Activated naive CD4-positive, alpha-beta T cell treated with anti-CD3 and anti-CD28 coated beads, Interleukin-2, amount 50 U/mL, for 72 hours (primary cell): ENCODE measurements at regions not wholly inside any gene's neighbourhood (a gene's known extent, or its start where the extent isn't known, plus 50 kb on each side); places are given as distances from the start of the nearest gene placed in this dataset.
A peak's percentile ranks its signal among the peaks of the same experiment; 100 is the strongest.
"Not testable (repeated sequence)": the region's sequence is repeated elsewhere in the genome, so short reads cannot be mapped to it uniquely, and the experiment has no call there.

ENCODE experiments used
- ATAC-seq, 2 donors: fragments of 150-1000 bp; cut with Tn5 transposase; 2 replicates each; pipeline ENCODE4 v1.10.0; 2021; ENCODE audit warnings: mild to moderate bottlenecking in 2 of 2, moderate library complexity in 2 of 2
- DNase-seq, 2 donors: peaks; one replicate each; pipeline ENCODE4 v3.0.0; 2021 to 2022; ENCODE audit warnings: low spot score in 2 of 2
- H3K27ac Mint-ChIP-seq, 2 donors: one replicate each; pipeline ENCODE4 v1.8.0; 2022; ENCODE audit warnings: mild to moderate bottlenecking in 2 of 2, mixed read lengths in 2 of 2
- H3K36me3 Mint-ChIP-seq, 2 donors: one replicate each; pipeline ENCODE4 v1.8.0; 2022; ENCODE audit warnings: mixed read lengths in 2 of 2
- H3K9me3 Mint-ChIP-seq, 2 donors: one replicate each; pipeline ENCODE4 v1.8.0; 2022; ENCODE audit warnings: mixed read lengths in 2 of 2

DNA sequence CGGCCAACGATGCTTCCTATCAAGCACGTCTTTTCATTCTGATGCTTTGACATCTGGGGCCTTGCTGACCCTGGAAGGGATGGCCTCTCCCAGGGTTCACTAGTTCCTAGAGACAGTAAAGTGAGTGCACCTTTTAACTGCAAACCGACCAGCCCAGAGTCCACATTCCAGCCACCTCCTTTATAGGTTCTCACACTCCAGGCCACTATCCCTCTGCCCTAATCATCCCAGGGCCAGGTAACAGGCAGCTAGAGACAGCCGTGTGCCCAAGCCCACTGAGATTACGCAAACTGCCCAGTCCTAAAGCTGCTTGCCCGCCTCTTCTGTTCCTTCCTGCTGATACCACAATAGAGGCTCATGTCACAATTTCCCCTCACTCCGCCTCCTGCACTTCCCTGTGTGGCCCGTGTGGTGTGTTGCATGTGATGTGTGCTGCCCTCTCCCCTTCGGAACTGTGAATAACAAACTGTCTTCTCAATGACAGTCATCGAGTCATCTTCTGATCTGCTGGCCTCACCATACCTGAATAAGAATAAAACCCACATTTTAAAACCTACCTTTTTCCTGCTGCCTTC, 123.7 kb upstream of the EXOC2 start:
- ATAC-seq: peak; percentile 92
- DNase-seq: peak; percentile 57 to 60
- Mint-ChIP-seq H3K36me3 (no peaks in the 10 kb centered on the region), H3K9me3 (no peaks in the 10 kb centered on the region), H3K27ac (peak overlapping the region; percentile 3 to 9)

DNA sequence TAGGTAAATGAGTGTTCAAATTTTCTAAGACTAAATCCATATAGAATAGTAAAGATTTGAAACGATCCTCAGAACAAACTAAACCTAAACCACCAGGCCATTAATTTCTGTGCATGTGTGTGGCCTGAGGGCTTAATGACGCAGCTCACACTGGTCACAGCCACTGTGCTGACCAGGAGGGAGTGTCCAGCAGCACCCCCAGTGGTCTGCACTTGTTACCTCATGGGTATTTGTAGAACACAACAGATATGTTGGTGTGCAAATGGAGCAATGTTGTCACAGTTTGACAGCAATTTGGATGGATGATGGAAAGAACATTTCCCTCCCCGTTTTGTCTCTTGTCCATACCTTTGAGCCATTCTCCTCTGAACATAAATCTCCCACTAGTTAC, 122.4 kb upstream of the EXOC2 start:
- no peak for ATAC-seq
- Mint-ChIP-seq H3K9me3 (no peaks in the 10 kb centered on the region), H3K36me3 (no peaks in the 10 kb centered on the region), H3K27ac (no peak overlapping the region)
- DNase-seq: no peak

DNA sequence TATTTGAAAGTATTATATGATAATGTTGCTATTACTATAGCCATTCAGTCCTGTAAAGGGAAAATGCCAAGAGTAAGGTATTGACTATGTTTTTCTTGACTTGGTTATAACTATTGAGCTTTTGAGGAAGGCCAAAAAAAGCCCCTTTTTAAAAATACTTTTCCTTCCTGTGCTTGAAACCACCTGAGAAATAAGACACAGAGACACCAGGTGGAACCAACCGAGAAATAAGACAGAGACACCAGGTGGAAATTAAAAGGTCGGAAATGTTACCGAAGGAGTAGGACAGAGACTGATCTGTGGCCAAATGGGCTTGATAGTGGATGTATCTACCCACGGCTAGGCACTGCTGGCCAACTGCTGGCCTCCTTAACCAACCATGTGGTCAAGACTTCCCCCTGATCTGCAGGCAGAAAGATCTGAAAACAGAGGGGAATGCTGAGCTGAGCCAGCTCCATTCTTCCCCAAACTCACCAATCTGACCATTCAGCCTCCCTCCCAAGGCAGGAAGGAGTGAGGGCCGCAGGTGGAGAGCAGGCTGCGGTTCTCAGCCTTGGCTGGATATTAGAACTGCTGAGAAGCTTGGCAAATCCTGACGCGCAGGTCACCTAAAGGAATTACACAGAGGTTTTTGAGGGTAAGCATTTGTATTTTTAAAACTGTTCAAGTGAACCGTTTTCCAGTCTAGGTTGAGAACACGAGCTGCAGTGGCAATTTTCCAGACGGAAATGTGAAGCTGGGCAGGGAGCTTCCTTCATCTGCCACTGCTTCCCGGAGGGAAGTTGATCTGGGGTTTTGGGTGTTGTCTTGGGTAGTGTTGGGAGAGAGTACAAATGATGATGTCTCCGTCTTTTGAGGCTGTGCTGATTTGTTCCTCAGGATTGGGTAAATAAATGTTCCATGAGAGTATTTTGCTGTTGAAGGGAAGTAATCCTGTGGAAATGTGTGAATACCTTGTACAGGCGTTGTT, 121.7 kb upstream of the EXOC2 start:
- H3K27ac Mint-ChIP-seq: no peak overlapping the region
- H3K9me3 Mint-ChIP-seq: no peaks in the 10 kb centered on the region
- no peak for DNase-seq
- ATAC-seq: no peak
- H3K36me3 Mint-ChIP-seq: no peaks in the 10 kb centered on the region

DNA sequence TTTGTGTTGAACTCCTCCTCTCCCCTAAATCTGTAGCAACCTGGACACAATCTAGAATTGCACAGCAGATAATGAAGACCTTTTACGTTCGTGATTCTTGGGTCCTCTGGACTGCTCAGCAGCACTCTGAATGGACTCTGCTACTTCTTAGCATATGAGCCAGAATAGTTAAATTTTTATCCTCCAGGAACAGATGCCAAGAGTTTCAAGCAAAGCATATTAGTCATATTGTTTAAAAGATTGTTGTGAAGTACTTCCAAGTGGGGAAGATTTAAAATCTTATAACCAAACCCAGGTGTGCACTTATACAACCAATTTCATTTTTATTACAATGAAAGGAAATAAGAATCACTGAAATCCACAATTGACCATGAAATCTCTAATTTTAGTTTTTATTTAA, 118.9 kb upstream of the EXOC2 start:
- Mint-ChIP-seq H3K36me3 (no peaks in the 10 kb centered on the region), H3K27ac (no peak overlapping the region), H3K9me3 (no peaks in the 10 kb centered on the region)
- ATAC-seq (no peak), DNase-seq (no peak)

DNA sequence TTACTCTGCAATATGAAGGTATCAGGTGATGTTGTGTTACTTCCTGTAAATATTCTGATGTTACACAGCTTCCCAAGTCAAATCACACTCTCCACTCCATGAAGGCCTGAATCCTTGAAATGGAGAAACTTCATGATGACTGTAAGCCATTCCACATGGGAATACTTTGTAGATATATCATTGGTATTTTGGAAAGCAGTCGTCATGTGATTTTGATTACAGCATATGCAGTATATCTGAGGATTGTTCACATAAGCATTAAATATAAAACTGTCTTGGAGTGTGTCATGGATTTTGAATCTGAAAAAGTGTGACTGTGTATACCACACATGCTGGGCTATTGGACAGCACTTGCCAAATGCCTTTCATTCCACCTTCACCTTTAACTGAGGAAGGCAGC, 118.3 kb upstream of the EXOC2 start:
- DNase-seq (no peak), ATAC-seq (no peak)
- no peaks in the 10 kb centered on the region for H3K9me3 Mint-ChIP-seq
- no peaks in the 10 kb centered on the region for H3K36me3 Mint-ChIP-seq
- H3K27ac Mint-ChIP-seq: no peak overlapping the region

DNA sequence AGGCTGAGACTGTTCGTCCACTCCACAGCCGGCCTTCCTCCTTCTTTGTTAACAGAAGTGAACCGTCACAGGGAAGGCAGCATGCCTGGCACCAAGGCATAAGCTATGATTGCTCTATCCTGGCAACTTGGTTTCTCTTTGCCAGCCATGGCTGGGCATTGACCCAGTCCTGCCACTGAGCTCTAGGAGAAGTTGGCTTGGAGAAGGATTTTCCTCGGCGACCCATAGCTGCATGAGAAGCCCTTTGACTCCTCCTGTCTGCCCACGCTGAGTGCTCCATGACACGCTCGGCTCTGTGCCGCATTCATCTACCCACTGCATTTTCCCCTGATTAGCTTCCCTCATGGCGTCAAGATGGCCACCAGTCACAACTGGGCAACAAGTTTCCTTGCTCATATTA, 111.8 kb upstream of the EXOC2 start:
- H3K9me3 Mint-ChIP-seq: no peaks in the 10 kb centered on the region
- no peaks in the 10 kb centered on the region for H3K36me3 Mint-ChIP-seq
- ATAC-seq: no peak
- H3K27ac Mint-ChIP-seq: no peak overlapping the region
- DNase-seq: no peak

DNA sequence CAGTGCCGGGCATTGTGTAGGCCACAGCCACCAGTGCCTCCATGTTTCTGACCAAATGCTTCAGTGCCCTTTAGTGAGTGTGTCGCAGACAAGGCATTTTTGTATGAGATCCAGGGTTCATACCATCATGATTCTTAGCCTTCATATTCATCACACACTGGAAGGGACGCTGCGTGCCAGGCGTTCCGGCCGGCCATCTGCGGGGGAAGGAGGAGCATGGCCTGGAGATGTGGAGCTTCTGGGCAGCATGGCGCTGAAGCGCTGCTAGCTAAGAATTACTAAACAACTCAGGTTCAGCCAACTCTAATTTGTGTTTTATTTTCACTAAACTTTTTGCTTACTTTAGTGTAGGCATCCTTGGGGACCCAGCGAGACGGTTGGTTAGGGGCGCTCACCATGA, 111.4 kb upstream of the EXOC2 start:
- Mint-ChIP-seq H3K9me3 (no peaks in the 10 kb centered on the region), H3K36me3 (no peaks in the 10 kb centered on the region), H3K27ac (no peak overlapping the region)
- ATAC-seq (no peak), DNase-seq (no peak)

DNA sequence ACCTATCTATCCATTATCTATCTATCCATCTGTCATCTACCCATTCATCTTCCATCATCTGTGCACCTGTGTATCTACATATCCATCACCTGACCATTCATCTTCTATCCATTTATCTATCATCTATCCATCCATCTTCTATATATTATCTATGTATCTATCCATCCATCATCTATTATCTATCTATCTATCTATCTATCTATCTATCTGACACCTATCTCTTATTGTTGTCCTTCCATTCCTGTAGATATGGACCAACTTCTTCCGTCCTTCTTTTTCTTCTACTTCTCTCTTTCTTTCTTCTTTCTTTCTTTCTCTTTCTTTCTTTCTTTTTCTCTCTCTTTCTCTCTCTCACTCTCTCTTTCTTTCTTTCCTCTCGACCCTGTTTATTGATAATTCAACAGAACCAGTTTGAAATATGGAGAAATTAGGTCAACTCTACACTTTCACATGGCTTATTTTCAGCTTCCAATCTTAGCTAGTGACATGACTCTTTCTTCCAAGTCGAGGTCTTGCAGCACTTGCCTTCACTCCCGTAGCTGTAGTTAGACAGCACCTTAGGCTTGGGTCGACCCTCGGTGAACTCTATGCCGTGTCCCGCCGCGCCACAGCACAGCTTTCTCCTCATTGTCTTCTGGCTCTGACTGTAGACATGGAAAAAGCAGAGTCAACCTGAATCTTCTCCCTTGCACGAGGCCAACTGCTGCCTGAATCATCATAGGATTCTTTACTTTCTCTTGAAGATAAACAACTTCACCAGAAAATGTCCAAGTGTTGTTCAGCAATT, 110.4 kb upstream of the EXOC2 start:
- ATAC-seq (no peak), DNase-seq (no peak)
- H3K9me3 Mint-ChIP-seq: no peaks in the 10 kb centered on the region
- no peak overlapping the region for H3K27ac Mint-ChIP-seq
- no peaks in the 10 kb centered on the region for H3K36me3 Mint-ChIP-seq

DNA sequence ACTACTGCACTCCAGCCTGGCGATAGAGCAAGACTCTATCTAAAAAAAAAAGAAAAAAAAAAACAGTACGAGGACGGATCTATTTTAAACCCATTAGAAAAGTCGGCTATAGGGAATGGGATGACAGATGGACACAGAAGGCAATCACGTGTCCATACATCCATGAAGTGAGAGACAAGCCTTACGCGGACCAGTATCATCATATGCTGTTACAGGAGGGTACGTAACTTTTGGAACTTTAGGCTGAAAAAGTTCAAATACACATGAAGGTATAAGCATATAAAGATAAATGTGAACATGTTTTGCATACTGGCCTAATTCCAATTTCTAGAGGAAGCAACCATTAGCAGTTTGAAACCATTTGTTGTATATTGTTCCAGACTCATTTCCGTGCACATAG, 109.8 kb upstream of the EXOC2 start:
- H3K36me3 Mint-ChIP-seq: no peaks in the 10 kb centered on the region
- no peaks in the 10 kb centered on the region for H3K9me3 Mint-ChIP-seq
- ATAC-seq (no peak), DNase-seq (no peak)
- no peak overlapping the region for H3K27ac Mint-ChIP-seq

DNA sequence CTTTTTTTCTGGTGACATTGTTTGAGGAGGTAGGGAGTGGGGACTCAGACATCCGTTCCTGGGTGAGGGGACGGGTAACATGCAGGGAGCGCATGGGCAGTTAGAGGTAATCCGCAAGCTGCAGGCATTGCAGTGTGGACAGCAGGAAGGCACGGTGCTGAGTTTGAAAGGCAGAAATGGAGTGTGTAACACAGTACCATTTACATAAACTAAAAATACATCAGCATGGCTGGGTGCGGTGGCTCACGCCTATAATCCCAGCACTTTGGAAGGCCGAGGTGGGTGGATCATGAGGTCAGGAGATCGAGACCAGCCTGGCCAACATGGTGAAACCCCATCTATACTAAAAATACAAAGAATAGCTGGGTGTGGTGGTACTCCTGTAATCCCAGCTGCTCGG, 109.3 kb upstream of the EXOC2 start:
- H3K27ac Mint-ChIP-seq, H3K36me3 Mint-ChIP-seq, H3K9me3 Mint-ChIP-seq, DNase-seq, ATAC-seq: not testable (repeated sequence)

DNA sequence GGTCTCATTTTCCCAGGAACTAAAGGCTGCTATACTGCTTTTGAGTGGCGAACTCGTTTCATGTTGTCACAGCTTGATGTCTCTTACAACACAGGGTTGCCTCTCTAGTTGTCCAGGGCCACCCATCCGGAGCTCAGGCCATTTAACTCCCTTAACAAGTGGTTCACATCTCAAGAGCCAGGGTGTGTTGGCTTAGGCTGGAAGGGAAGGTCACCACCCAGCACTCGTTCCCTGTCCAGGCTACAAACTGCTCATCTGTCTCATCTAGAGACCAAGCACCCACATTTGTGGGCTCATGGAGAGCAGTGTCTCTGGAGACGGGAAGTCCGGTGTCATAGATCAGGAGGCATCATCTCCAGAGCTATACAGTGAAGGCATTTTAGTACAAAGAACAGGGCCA, 106.8 kb upstream of the EXOC2 start:
- no peak overlapping the region for H3K27ac Mint-ChIP-seq
- ATAC-seq (no peak), DNase-seq (no peak)
- H3K36me3 Mint-ChIP-seq: no peaks in the 10 kb centered on the region
- no peaks in the 10 kb centered on the region for H3K9me3 Mint-ChIP-seq

DNA sequence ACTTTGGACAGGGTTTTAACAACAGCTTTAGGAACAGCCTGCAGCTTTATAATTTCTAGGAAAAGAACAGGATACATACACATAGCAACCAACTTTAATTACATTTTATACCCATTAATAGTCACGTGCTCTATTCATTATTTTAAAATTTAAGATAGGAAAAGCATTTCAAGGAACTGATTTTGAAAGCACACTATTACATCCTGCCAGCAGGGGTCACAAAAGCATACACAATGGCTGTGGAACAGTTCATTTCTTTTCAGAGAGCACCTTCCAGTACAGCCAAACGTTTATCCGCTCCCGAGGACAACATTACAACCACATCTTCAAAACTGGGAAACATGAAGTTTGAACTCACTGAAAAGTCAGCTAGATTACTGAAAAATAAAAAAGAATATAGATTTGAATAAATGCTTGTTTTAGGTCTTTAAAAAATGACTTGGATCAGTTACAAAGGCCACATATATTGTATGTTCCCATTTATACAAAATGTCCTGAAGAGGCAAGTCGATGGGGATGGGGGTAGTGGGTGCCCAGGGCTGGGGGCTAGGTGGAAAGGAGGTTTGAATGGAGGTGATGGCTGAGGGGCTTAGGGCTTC, 104.6 kb upstream of the EXOC2 start:
- ATAC-seq (peak; percentile 44 to 46), DNase-seq (peak in 1 of 2 donors; percentile 42)
- H3K36me3 Mint-ChIP-seq: no peaks in the 10 kb centered on the region
- no peak overlapping the region for H3K27ac Mint-ChIP-seq
- H3K9me3 Mint-ChIP-seq: no peaks in the 10 kb centered on the region

DNA sequence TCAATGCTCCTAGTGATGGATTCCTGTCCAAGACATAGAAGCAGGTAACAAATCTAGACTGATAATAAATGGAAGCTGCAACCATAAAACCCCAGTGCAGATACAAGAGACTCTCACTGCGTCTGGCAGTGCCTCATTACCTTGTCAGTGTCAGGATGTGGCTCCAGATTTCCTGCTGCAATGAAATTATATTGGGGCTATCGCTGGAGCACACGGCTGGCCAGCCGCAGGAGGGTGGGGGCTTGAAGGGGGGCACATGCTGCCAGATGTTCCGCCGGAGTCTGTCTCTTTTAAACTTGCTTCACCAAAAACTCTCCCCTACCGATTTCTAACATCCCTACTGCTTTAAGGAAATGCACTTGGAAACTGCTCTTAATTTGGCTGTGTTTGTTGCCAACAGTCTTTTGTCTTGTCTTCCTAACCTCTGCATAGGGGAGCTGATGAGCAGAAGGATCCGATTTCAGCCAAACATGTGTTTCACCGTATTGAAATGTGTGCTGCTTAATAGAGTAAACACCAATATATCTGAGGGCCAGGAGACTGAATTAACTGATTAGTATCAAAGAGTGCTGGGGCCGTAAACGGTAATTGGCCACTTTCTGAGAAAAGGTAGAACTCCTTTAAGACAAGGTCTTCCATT, 102.2 kb upstream of the EXOC2 start:
- ATAC-seq (no peak), DNase-seq (no peak)
- Mint-ChIP-seq H3K9me3 (peaks cover 0 to 11% of the 10 kb centered on the region in 2 donors), H3K27ac (no peak overlapping the region), H3K36me3 (peaks cover 5 to 9% of the 10 kb centered on the region in 2 donors)

DNA sequence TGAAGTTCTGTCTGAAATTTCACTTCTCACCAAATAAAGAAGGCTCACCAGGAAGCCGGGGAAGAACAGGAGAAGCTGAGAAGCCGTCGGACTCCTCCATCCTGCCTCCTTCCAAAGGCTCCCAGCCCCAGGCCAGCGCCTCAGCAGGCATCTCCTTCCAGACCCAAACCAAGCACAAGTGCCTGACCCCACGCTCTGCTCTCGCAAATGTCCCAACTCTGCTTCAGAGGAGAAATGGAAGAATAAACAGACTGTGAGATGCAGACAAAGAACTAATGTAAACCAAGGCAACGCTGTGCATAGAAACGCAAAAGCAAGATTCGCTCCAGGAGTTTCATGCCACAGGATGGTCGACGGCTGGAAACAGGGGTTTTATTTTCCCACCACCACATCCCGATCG, 100.3 kb upstream of the EXOC2 start:
- DNase-seq (no peak), ATAC-seq (no peak)
- peaks cover 7 to 10% of the 10 kb centered on the region in 2 donors for H3K36me3 Mint-ChIP-seq
- H3K9me3 Mint-ChIP-seq: peaks cover 0 to 11% of the 10 kb centered on the region in 2 donors
- H3K27ac Mint-ChIP-seq: no peak overlapping the region

DNA sequence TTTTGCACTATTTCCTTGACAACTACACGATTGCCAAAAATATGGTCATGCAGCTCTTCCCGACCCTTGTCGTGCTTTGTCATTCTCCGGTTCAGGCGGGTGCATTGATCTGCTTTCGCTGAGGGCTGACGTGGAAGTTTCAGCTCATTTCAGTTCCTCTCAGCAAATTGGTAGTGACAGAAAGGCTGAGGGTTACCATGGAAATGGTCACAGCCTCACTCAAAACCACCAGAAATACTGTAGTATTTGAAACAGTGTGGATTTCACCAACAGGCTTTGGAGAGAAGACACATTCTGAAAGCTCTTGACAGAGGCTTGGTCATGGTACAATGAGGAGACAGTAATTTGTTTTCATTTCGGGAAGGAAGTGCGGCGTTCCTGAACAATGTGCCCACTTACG, 99.7 kb upstream of the EXOC2 start:
- ATAC-seq (no peak), DNase-seq (no peak)
- Mint-ChIP-seq H3K27ac (no peak overlapping the region), H3K9me3 (peaks cover 0 to 11% of the 10 kb centered on the region in 2 donors), H3K36me3 (peaks cover 7 to 10% of the 10 kb centered on the region in 2 donors)

DNA sequence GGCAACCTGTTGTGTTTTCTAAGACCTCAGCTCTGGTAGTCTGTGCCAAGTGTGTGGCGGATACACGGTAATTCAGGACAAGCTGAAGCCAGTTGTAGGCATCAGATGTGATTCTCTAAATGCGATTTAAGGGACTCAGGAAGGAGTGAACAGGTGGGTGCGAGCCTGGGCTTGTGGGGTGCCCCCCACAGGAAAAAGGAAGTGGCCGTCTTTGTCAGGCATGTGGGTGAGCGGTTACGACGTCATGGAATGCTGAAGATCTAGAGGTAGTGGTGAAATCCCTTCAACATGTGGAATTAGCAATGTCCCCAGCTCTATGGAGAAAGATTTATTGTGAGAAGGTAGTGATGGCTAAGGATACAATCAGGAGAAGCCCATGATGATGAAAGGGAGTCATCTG, 95.1 kb upstream of the EXOC2 start:
- ATAC-seq (peak in 1 of 2 donors; percentile 90), DNase-seq (peak in 1 of 2 donors; percentile 57)
- Mint-ChIP-seq H3K9me3 (peaks cover 0 to 11% of the 10 kb centered on the region in 2 donors), H3K36me3 (peaks cover 7 to 10% of the 10 kb centered on the region in 2 donors), H3K27ac (peak overlapping the region in 1 of 2 donors; percentile 8)
